GM23248 (cell line): ENCODE measurements at regions not wholly inside any gene's neighbourhood (a gene's known extent, or its start where the extent isn't known, plus 50 kb on each side); places are given as distances from the start of the nearest gene placed in this dataset.

Source experiments
- EZH2 ChIP-seq: fragments of 200-600 bp; sonication (generic); IDR thresholded peaks from 2 replicates; pipeline ENCODE4 v1.6.1; 2018; ENCODE audit warnings: antibody characterized with exemption, mild to moderate bottlenecking; ENCODE audit not compliant: insufficient read depth, poor library complexity, severe bottlenecking
- EZH2phosphoT487 ChIP-seq: fragments of 200-600 bp; sonication (generic); IDR thresholded peaks from 2 replicates; pipeline ENCODE4 v1.6.1; 2018; ENCODE audit warnings: antibody characterized with exemption, moderate library complexity, mild to moderate bottlenecking, low read depth; ENCODE audit not compliant: insufficient read depth

- TF ChIP-seq EZH2 (no peak), EZH2phosphoT487 (peak; percentile 67; the same call in 1 of the 2 replicates)
Measured at GRCh38 chr6:109241199-109241598, 141.1 kb downstream of the CD164 start.
